ENCODE measurements at regions not wholly inside any gene's neighbourhood (a gene's known extent, or its start where the extent isn't known, plus 50 kb on each side); places are given as distances from the start of the nearest gene placed in this dataset.

- no peak for TF ChIP-seq CTCF (IDR thresholded peaks at IDR 0.05)
- TF ChIP-seq POLR2A (IDR thresholded peaks at IDR 0.05): no peak
Observed at GRCh38 chr20:53785320-53785719, 191.7 kb upstream of the ZNF217 start.

Measured in adrenal gland (tissue), 5 donors.